ENCODE measurements at regions not wholly inside any gene's neighbourhood (a gene's known extent, or its start where the extent isn't known, plus 50 kb on each side); places are given as distances from the start of the nearest gene placed in this dataset.

DNA sequence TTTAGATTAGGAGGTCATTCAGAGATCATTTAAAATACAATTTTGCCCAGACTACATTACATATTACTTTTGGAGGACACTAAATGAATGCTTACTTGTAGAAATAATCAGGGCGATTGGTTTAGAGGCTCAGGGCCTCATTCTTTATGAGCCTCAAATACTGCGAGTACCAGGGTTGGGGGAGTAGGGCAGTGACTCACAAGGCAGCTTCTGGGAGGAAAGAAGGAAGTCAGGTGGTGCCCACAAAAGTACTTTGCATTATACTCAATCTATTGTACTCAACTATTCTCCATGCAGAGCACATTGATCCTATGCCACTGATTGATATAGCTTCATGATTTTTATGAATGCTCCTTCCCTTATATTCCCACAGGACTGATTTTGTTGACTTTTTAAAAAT lies 166.9 kb downstream of the SOCS6 start:
- H3K36me3 Mint-ChIP-seq, result no peaks in the 10 kb centered on the region
- no peak overlapping the region for H3K27ac Mint-ChIP-seq
- DNase-seq, result no peak
- peaks cover 14% of the 10 kb centered on the region for H3K27me3 Mint-ChIP-seq
- no peaks in the 10 kb centered on the region for H3K9me3 Mint-ChIP-seq
- H3K4me1 Mint-ChIP-seq, result no peaks in the 10 kb centered on the region
- no peak overlapping the region for H3K4me3 Mint-ChIP-seq

DNA sequence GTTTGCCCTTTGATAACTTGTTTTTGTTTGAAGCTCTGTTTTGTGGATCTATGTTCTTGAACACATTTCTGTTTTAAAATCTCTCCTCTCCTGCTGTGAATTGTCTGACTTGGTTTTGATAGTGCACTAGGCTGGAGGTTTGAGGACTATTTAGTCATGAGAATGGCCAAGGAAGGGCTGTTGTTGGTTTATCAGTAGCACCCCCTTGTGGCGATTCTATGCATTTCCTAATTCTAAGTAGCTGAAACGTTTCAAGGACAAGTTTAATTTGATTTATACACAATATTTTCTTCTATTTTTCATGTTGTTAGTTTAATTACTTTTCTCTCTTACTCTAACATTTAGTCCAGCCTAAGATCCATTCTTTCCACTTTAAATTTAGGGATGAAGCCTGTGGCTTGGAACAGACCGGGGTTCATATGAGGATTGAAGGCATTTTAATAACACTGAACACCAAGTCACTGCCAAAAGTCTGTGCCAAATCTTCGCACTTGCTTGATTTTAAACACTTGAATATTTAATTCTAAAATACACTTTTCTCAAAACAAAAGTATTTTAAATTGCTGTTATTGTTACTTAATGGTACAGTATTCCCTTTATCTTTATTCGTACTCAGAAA lies 166.0 kb downstream of the SOCS6 start:
- Mint-ChIP-seq H3K27ac (no peak overlapping the region), H3K27me3 (peaks cover 14% of the 10 kb centered on the region), H3K4me1 (no peaks in the 10 kb centered on the region), H3K4me3 (no peak overlapping the region), H3K9me3 (no peaks in the 10 kb centered on the region), H3K36me3 (no peaks in the 10 kb centered on the region)
- DNase-seq, result peak; percentile 7

DNA sequence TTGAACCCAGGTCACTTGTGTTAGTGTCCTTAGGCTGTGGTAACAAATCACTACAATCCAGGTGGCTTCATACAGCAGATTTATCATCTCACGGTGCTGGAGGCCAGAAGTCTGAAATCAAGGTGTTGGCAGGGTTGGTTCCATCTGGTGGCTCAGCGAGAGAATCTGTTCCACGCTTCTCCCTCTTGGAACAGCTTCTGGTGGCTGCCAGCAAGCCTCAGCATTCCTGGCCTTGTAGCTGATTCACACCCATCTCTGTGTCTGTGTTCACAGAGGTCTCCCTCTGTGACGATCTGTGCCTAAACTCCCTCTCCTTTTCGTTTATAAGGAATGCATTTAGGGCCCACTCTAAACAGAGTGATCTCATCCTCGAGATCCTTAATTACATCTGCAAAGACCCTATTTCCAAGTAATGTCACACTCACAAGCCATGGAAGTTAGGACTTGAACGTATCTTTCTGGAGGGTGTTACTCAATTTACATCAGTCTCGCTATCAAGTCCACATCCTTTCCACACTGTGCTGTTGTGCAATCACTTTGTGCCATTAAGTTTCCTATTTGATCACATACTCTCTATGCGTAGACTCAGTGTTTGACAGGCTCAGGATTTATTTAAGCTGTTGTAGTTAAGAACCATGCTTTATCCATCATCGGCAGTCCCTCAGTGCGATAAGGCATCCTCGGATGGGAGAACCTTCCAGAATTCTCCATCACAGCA lies 164.4 kb downstream of the SOCS6 start:
- H3K4me1 Mint-ChIP-seq, result no peaks in the 10 kb centered on the region
- no peaks in the 10 kb centered on the region for H3K36me3 Mint-ChIP-seq

GRCh38 chr18:70452501-70452900 lies 163.7 kb downstream of the SOCS6 start:
- Mint-ChIP-seq H3K36me3 (no peaks in the 10 kb centered on the region), H3K27ac (no peak overlapping the region), H3K27me3 (peaks cover 6% of the 10 kb centered on the region), H3K4me3 (no peak overlapping the region), H3K4me1 (no peaks in the 10 kb centered on the region), H3K9me3 (no peaks in the 10 kb centered on the region)
- DNase-seq, result no peak

More for the DNA sequence above, 164.4 kb downstream of the SOCS6 start:
- no peak for DNase-seq
- Mint-ChIP-seq H3K27me3 (peaks cover 6% of the 10 kb centered on the region), H3K4me3 (no peak overlapping the region), H3K27ac (no peak overlapping the region), H3K9me3 (no peaks in the 10 kb centered on the region)

- H3K4me3 Mint-ChIP-seq, result no peak overlapping the region
- no peak for DNase-seq
- no peaks in the 10 kb centered on the region for H3K36me3 Mint-ChIP-seq
- H3K27ac Mint-ChIP-seq, result no peak overlapping the region
- H3K4me1 Mint-ChIP-seq, result no peaks in the 10 kb centered on the region
- peaks cover 3% of the 10 kb centered on the region for H3K27me3 Mint-ChIP-seq
- no peaks in the 10 kb centered on the region for H3K9me3 Mint-ChIP-seq
Measured at GRCh38 chr18:70450426-70451253, 161.8 kb downstream of the SOCS6 start.

GRCh38 chr18:70448588-70448987 lies 159.7 kb downstream of the SOCS6 start:
- Mint-ChIP-seq H3K27me3 (peaks cover 3% of the 10 kb centered on the region), H3K4me3 (no peak overlapping the region), H3K9me3 (peaks cover 9% of the 10 kb centered on the region), H3K4me1 (no peaks in the 10 kb centered on the region), H3K36me3 (no peaks in the 10 kb centered on the region), H3K27ac (no peak overlapping the region)
- DNase-seq, result no peak

DNA sequence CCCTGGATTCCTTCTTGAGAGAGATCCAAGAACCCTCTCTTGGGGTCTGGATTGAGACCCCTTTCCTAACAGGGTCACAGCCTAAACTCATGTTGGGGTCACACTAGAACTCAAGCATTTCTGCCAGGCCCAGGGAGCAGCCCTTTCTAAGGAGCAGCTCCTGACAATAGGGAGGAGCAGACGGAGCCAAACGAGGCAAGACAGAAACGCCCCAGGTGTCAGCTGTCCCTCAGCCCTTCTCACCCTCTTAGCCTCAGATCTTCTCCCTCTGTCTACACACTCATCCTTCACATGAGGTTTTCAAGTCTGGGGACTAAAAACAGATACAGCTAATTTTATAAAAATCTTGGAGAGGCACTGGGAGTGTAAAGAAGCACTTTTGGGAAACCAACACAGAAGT lies 157.2 kb downstream of the SOCS6 start:
- H3K36me3 Mint-ChIP-seq, result peaks cover 2% of the 10 kb centered on the region
- no peaks in the 10 kb centered on the region for H3K27me3 Mint-ChIP-seq
- no peaks in the 10 kb centered on the region for H3K4me1 Mint-ChIP-seq
- H3K27ac Mint-ChIP-seq, result no peak overlapping the region
- H3K9me3 Mint-ChIP-seq, result peaks cover 15% of the 10 kb centered on the region
- no peak for DNase-seq
- no peak overlapping the region for H3K4me3 Mint-ChIP-seq

DNA sequence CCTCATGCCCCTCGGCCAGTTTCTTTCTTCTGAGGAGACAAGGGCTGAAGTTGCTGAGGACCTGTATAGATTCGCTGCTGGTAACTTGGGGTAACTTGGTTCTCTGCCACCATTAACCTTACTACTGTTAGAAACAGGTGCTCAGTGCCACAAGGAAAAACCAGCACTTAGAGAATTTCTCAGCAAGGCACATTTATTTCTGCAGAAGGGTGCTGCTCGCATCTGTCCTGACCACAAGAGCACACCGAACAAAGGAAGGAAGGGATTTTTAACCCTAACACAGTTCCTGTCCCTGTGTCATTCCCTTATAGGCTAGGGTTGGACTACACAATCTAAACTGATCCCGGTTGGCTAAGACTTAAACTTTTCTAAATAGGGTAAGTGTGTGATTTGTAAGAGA lies 154.1 kb downstream of the SOCS6 start:
- no peaks in the 10 kb centered on the region for H3K4me1 Mint-ChIP-seq
- H3K27me3 Mint-ChIP-seq, result no peaks in the 10 kb centered on the region
- DNase-seq, result no peak
- peaks cover 15% of the 10 kb centered on the region for H3K9me3 Mint-ChIP-seq
- no peak overlapping the region for H3K27ac Mint-ChIP-seq
- H3K36me3 Mint-ChIP-seq, result peaks cover 2% of the 10 kb centered on the region
- no peak overlapping the region for H3K4me3 Mint-ChIP-seq

- DNase-seq, result no peak
- Mint-ChIP-seq H3K9me3 (no peaks in the 10 kb centered on the region), H3K27me3 (no peaks in the 10 kb centered on the region), H3K4me3 (no peak overlapping the region), H3K36me3 (no peaks in the 10 kb centered on the region), H3K27ac (no peak overlapping the region), H3K4me1 (no peaks in the 10 kb centered on the region)
Measured at GRCh38 chr18:70432804-70433400, 144.1 kb downstream of the SOCS6 start.

- Mint-ChIP-seq H3K4me1 (no peaks in the 10 kb centered on the region), H3K9me3 (no peaks in the 10 kb centered on the region), H3K27me3 (no peaks in the 10 kb centered on the region)
Measured at GRCh38 chr18:70431203-70431624, 142.4 kb downstream of the SOCS6 start.

DNA sequence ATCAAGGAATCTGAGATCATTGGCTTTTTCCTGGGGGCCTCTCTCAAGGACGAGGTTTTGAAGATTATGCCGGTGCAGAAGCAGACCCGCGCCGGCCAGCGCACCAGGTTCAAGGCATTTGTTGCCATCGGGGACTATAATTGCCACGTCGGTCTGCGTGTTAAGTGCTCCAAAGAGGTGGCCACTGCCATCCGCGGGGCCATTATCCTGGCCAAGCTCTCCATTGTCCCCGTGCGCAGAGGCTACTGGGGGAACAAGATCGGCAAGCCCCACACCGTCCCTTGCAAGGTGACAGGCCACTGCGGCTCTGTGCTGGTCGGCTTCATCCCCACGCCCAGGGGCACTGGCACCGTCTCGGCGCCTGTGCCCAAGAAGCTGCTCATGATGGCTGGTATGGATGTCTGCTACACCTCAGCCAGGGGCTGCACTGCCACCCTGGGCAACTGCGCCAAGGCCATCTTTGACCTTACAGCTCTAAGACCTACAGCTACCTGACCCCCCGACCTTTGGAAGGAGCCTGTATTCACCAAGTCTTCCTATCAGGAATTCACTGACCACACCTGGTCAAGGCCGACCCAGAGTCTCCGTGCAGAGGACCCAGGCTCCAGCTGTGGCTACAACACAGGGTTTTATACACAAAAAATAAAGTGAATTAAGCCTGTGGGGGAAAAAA lies 141.8 kb downstream of the SOCS6 start:
- Mint-ChIP-seq H3K9me3 (no peaks in the 10 kb centered on the region), H3K27ac (no peak overlapping the region), H3K27me3 (no peaks in the 10 kb centered on the region), H3K4me1 (no peaks in the 10 kb centered on the region), H3K36me3 (no peaks in the 10 kb centered on the region), H3K4me3 (no peak overlapping the region)
- DNase-seq, result no peak

More at GRCh38 chr18:70431203-70431624, 142.4 kb downstream of the SOCS6 start:
- Mint-ChIP-seq H3K4me3 (no peak overlapping the region), H3K36me3 (no peaks in the 10 kb centered on the region), H3K27ac (no peak overlapping the region)
- no peak for DNase-seq

GRCh38 chr18:70429847-70430500 lies 141.1 kb downstream of the SOCS6 start:
- H3K4me3 Mint-ChIP-seq, result no peak overlapping the region
- H3K9me3 Mint-ChIP-seq, result no peaks in the 10 kb centered on the region
- no peaks in the 10 kb centered on the region for H3K36me3 Mint-ChIP-seq
- H3K4me1 Mint-ChIP-seq, result no peaks in the 10 kb centered on the region
- no peak overlapping the region for H3K27ac Mint-ChIP-seq
- no peak for DNase-seq
- H3K27me3 Mint-ChIP-seq, result no peaks in the 10 kb centered on the region

GRCh38 chr18:70428439-70428838 lies 139.6 kb downstream of the SOCS6 start:
- H3K9me3 Mint-ChIP-seq, result no peaks in the 10 kb centered on the region
- no peaks in the 10 kb centered on the region for H3K36me3 Mint-ChIP-seq
- DNase-seq, result no peak
- no peak overlapping the region for H3K4me3 Mint-ChIP-seq
- H3K4me1 Mint-ChIP-seq, result no peaks in the 10 kb centered on the region
- no peak overlapping the region for H3K27ac Mint-ChIP-seq
- no peaks in the 10 kb centered on the region for H3K27me3 Mint-ChIP-seq

GRCh38 chr18:70426818-70427217 lies 138.0 kb downstream of the SOCS6 start:
- no peak overlapping the region for H3K27ac Mint-ChIP-seq
- no peaks in the 10 kb centered on the region for H3K27me3 Mint-ChIP-seq
- H3K36me3 Mint-ChIP-seq, result no peaks in the 10 kb centered on the region
- H3K4me3 Mint-ChIP-seq, result no peak overlapping the region
- H3K4me1 Mint-ChIP-seq, result peaks cover 4% of the 10 kb centered on the region
- DNase-seq, result no peak
- no peaks in the 10 kb centered on the region for H3K9me3 Mint-ChIP-seq
